ENCODE measurements at regions not wholly inside any gene's neighbourhood (a gene's known extent, or its start where the extent isn't known, plus 50 kb on each side); places are given as distances from the start of the nearest gene placed in this dataset.

GRCh38 chr6:93801101-93801847 is 381.9 kb upstream of the EPHA7 start:
- TF ChIP-seq YY1 (IDR thresholded peaks at IDR 0.05; ENCODE audit: low read depth) = no peak
- TF ChIP-seq EP300 (IDR thresholded peaks at IDR 0.05; ENCODE audit: borderline replicate concordance) = no peak
- no peak for TF ChIP-seq RAD21 (IDR thresholded peaks at IDR 0.05; ENCODE audit: low read depth)

- TF ChIP-seq ZBTB7A (IDR thresholded peaks at IDR 0.05; ENCODE audit: low read depth) (no peak), YY1 (IDR thresholded peaks at IDR 0.05; ENCODE audit: low read depth) (no peak), MAX (IDR thresholded peaks at IDR 0.05) (no peak), EP300 (IDR thresholded peaks at IDR 0.05; ENCODE audit: borderline replicate concordance) (no peak), CEBPB (IDR thresholded peaks at IDR 0.05) (no peak), USF1 (IDR thresholded peaks at IDR 0.05) (no peak), NFIC (IDR thresholded peaks at IDR 0.05) (no peak), EGR1 (IDR thresholded peaks at IDR 0.05) (no peak)
Observed at GRCh38 chr6:93799226-93799625, 379.9 kb upstream of the EPHA7 start.

- TF ChIP-seq MAX (IDR thresholded peaks at IDR 0.05) (no peak), TCF12 (IDR thresholded peaks at IDR 0.05; ENCODE audit: low read depth) (no peak), ZBTB7A (IDR thresholded peaks at IDR 0.05; ENCODE audit: low read depth) (no peak), NFIC (IDR thresholded peaks at IDR 0.05) (no peak), RAD21 (IDR thresholded peaks at IDR 0.05; ENCODE audit: low read depth) (no peak), FOXM1 (IDR thresholded peaks at IDR 0.05; ENCODE audit: borderline replicate concordance, low read depth) (no peak), EGR1 (IDR thresholded peaks at IDR 0.05) (no peak), TAF1 (IDR thresholded peaks at IDR 0.05; ENCODE audit: low read depth) (no peak), CEBPB (IDR thresholded peaks at IDR 0.05) (no peak)
Observed at GRCh38 chr6:93794166-93794565, 374.8 kb upstream of the EPHA7 start.

GRCh38 chr6:93792746-93793145 is 373.4 kb upstream of the EPHA7 start:
- TF ChIP-seq TCF12 (IDR thresholded peaks at IDR 0.05; ENCODE audit: low read depth) (no peak), CEBPB (IDR thresholded peaks at IDR 0.05) (no peak), TEAD4 (IDR thresholded peaks at IDR 0.05) (no peak), USF1 (IDR thresholded peaks at IDR 0.05) (no peak), REST (IDR thresholded peaks at IDR 0.05; ENCODE audit: low read depth) (no peak), YY1 (IDR thresholded peaks at IDR 0.05; ENCODE audit: low read depth) (no peak), EP300 (IDR thresholded peaks at IDR 0.05; ENCODE audit: borderline replicate concordance) (no peak), RAD21 (IDR thresholded peaks at IDR 0.05; ENCODE audit: low read depth) (no peak), NFIC (IDR thresholded peaks at IDR 0.05) (no peak), MAX (IDR thresholded peaks at IDR 0.05) (no peak), ZBTB7A (IDR thresholded peaks at IDR 0.05; ENCODE audit: low read depth) (no peak), EGR1 (IDR thresholded peaks at IDR 0.05) (no peak), CREB1 (IDR thresholded peaks at IDR 0.05; ENCODE audit: low read depth) (no peak), TAF1 (IDR thresholded peaks at IDR 0.05; ENCODE audit: low read depth) (no peak), FOXM1 (IDR thresholded peaks at IDR 0.05; ENCODE audit: borderline replicate concordance, low read depth) (no peak)

- TF ChIP-seq EP300 (IDR thresholded peaks at IDR 0.05; ENCODE audit: borderline replicate concordance) (no peak), TAF1 (IDR thresholded peaks at IDR 0.05; ENCODE audit: low read depth) (no peak), YY1 (IDR thresholded peaks at IDR 0.05; ENCODE audit: low read depth) (no peak), CEBPB (IDR thresholded peaks at IDR 0.05) (no peak)
Observed at GRCh38 chr6:93790981-93791380, 371.6 kb upstream of the EPHA7 start.

GRCh38 chr6:93789532-93789931 is 370.2 kb upstream of the EPHA7 start:
- TF ChIP-seq CREB1 (IDR thresholded peaks at IDR 0.05; ENCODE audit: low read depth) = no peak
- TF ChIP-seq EP300 (IDR thresholded peaks at IDR 0.05; ENCODE audit: borderline replicate concordance) = no peak
- no peak for TF ChIP-seq TCF12 (IDR thresholded peaks at IDR 0.05; ENCODE audit: low read depth)
- no peak for TF ChIP-seq YY1 (IDR thresholded peaks at IDR 0.05; ENCODE audit: low read depth)
- no peak for TF ChIP-seq EGR1 (IDR thresholded peaks at IDR 0.05)
- TF ChIP-seq CEBPB (IDR thresholded peaks at IDR 0.05) = no peak
- TF ChIP-seq REST (IDR thresholded peaks at IDR 0.05; ENCODE audit: low read depth) = no peak
- no peak for TF ChIP-seq RAD21 (IDR thresholded peaks at IDR 0.05; ENCODE audit: low read depth)
- TF ChIP-seq FOXM1 (IDR thresholded peaks at IDR 0.05; ENCODE audit: borderline replicate concordance, low read depth) = no peak
- no peak for TF ChIP-seq TEAD4 (IDR thresholded peaks at IDR 0.05)
- no peak for TF ChIP-seq USF1 (IDR thresholded peaks at IDR 0.05)
- TF ChIP-seq NFIC (IDR thresholded peaks at IDR 0.05) = no peak
- no peak for TF ChIP-seq MAX (IDR thresholded peaks at IDR 0.05)
- no peak for TF ChIP-seq TAF1 (IDR thresholded peaks at IDR 0.05; ENCODE audit: low read depth)
- TF ChIP-seq ZBTB7A (IDR thresholded peaks at IDR 0.05; ENCODE audit: low read depth) = no peak
